Karpas-422 (cell line): ENCODE measurements at regions not wholly inside any gene's neighbourhood (a gene's known extent, or its start where the extent isn't known, plus 50 kb on each side); places are given as distances from the start of the nearest gene placed in this dataset.

ENCODE experiments used
- DNase-seq: peaks from one replicate; pipeline ENCODE4 v3.0.0-alpha.2; 2015
- H2AFZ ChIP-seq: fragments of 200-600 bp; sonication (generic); 2 replicates; pipeline ENCODE4 v1.6.1; 2014; ENCODE audit warnings: antibody characterized with exemption, low read length, mixed read lengths
- H3K27ac ChIP-seq: fragments of 200-600 bp; sonication (generic); 2 replicates; pipeline ENCODE4 v1.5.1; 2014; ENCODE audit warnings: mild to moderate bottlenecking, low read length, moderate library complexity
- H3K27me3 ChIP-seq: fragments of 200-600 bp; sonication (generic); 2 replicates; pipeline ENCODE4 v1.6.1; 2014; ENCODE audit warnings: low read length, mixed read lengths
- H3K36me3 ChIP-seq: fragments of 200-600 bp; sonication (generic); 2 replicates; pipeline ENCODE4 v1.6.1; 2014; ENCODE audit warnings: low read length, mixed read lengths; ENCODE audit not compliant: insufficient read depth
- H3K4me1 ChIP-seq: fragments of 200-600 bp; sonication (generic); 2 replicates; pipeline ENCODE4 v1.6.1; 2014; ENCODE audit warnings: mild to moderate bottlenecking, low read length, mixed read lengths
- H3K4me2 ChIP-seq: fragments of 200-600 bp; sonication (generic); 2 replicates; pipeline ENCODE4 v1.6.1; 2014; ENCODE audit warnings: low read length, low read depth, mild to moderate bottlenecking; ENCODE audit not compliant: poor library complexity, severe bottlenecking
- H3K4me3 ChIP-seq: fragments of 200-600 bp; sonication (generic); 2 replicates; pipeline ENCODE4 v1.5.1; 2014; ENCODE audit warnings: mild to moderate bottlenecking, antibody characterized with exemption, low read length, mixed read lengths
- H3K79me2 ChIP-seq: fragments of 200-600 bp; sonication (generic); 2 replicates; pipeline ENCODE4 v1.6.1; 2014; ENCODE audit warnings: mild to moderate bottlenecking, low read length, mixed read lengths
- H3K9ac ChIP-seq: fragments of 200-600 bp; sonication (generic); 2 replicates; pipeline ENCODE4 v1.6.0; 2014; ENCODE audit warnings: low read length
- H3K9me2 ChIP-seq: fragments of 200-600 bp; sonication (generic), shearing (Covaris generic); replicated peaks from 2 replicates; pipeline ENCODE4 v1.6.0; 2014; ENCODE audit warnings: mild to moderate bottlenecking, low read length, moderate library complexity; ENCODE audit not compliant: insufficient read depth
- H3K9me3 ChIP-seq: fragments of 300-700, 200-600 bp; sonication (generic); 2 replicates; pipeline ENCODE4 v1.6.1; 2014; ENCODE audit warnings: low read length, mixed read lengths
- H4K20me1 ChIP-seq: fragments of 200-600 bp; sonication (generic); 2 replicates; pipeline ENCODE4 v1.6.1; 2014; ENCODE audit warnings: mild to moderate bottlenecking, antibody characterized with exemption, low read length, low read depth; ENCODE audit not compliant: insufficient read depth

DNA sequence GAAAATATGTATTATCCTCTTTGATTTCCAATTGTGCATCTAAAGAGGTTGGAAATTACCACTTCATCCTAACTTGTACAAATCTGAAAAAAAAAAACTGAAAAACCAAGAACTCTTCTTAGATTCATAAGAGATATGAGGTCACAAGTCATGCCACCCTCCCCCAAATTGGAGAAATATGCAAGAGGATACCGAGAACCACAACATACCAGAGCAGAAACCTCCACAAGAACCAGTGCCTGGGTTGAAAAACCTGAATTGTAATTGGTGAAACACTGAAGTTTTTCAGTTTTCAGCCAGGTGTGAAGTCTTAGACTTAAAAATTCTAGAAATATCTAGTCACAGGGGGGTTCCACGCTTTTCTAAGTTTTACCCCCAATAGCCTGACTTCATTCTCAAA is 1029.5 kb upstream of the LRRTM1 start:
- H3K4me3 ChIP-seq = no peak overlapping the region
- no peak overlapping the region for H3K9ac ChIP-seq
- H3K9me2 ChIP-seq = no peaks in the 10 kb centered on the region
- no peaks in the 10 kb centered on the region for H3K79me2 ChIP-seq
- no peaks in the 10 kb centered on the region for H3K4me1 ChIP-seq
- H3K27me3 ChIP-seq = no peaks in the 10 kb centered on the region
- no peak for DNase-seq
- H3K36me3 ChIP-seq = no peaks in the 10 kb centered on the region
- H4K20me1 ChIP-seq = no peaks in the 10 kb centered on the region
- no peak overlapping the region for H2AFZ ChIP-seq
- H3K9me3 ChIP-seq = peaks cover 46% of the 10 kb centered on the region
- no peak overlapping the region for H3K27ac ChIP-seq
- no peak overlapping the region for H3K4me2 ChIP-seq

DNA sequence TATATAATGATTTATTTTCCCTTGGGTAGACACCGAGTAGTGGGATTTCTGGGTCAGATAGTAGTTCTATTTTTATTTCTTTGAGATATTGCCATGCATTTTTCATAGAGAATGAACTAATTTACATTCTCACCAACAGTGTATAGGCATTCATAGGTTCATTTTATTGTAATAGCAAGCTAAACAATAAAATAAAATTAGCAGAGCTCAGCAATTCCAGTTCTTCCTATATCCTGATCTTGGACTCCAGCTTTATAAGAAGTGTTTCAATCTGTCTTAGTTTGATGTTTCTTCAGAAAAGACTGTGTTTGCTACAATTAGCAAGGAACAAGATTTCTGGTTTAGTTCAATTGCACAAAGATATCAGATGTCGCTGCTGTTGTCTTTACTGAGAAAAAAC is 1024.4 kb upstream of the LRRTM1 start:
- H3K4me3 ChIP-seq = no peak overlapping the region
- H3K4me2 ChIP-seq = no peak overlapping the region
- peaks cover 43% of the 10 kb centered on the region for H3K9me3 ChIP-seq
- no peaks in the 10 kb centered on the region for H3K79me2 ChIP-seq
- DNase-seq = no peak
- H3K36me3 ChIP-seq = no peaks in the 10 kb centered on the region
- H3K9ac ChIP-seq = no peak overlapping the region
- no peaks in the 10 kb centered on the region for H3K4me1 ChIP-seq
- no peaks in the 10 kb centered on the region for H3K9me2 ChIP-seq
- H3K27ac ChIP-seq = no peak overlapping the region
- no peaks in the 10 kb centered on the region for H4K20me1 ChIP-seq
- H3K27me3 ChIP-seq = no peaks in the 10 kb centered on the region
- H2AFZ ChIP-seq = no peak overlapping the region

DNA sequence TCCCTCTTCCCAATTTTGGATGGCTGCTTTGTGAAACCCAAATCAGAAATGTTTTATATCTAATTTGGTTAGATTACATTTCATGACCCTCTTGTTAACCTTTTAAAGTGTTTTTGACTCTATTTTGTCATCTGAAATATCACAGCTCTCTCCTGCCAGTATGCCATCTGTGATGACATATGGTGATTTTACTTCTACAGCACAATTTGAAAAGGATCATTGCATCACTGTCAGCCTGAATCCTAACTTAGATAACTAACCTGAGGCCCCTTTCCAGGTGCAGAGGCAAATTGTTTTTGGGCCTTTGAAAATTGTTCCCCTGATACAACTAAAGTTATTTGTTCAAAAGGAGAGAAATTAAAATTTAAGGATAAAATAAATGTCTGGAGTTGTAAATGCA is 1023.4 kb upstream of the LRRTM1 start:
- Histone ChIP-seq H3K4me2 (no peak overlapping the region), H3K36me3 (no peaks in the 10 kb centered on the region), H3K9me3 (peaks cover 43% of the 10 kb centered on the region), H3K4me3 (no peak overlapping the region), H3K9me2 (no peaks in the 10 kb centered on the region), H3K27me3 (no peaks in the 10 kb centered on the region), H4K20me1 (no peaks in the 10 kb centered on the region), H3K4me1 (no peaks in the 10 kb centered on the region), H3K9ac (no peak overlapping the region), H3K27ac (no peak overlapping the region), H2AFZ (no peak overlapping the region), H3K79me2 (no peaks in the 10 kb centered on the region)
- DNase-seq = no peak

DNA sequence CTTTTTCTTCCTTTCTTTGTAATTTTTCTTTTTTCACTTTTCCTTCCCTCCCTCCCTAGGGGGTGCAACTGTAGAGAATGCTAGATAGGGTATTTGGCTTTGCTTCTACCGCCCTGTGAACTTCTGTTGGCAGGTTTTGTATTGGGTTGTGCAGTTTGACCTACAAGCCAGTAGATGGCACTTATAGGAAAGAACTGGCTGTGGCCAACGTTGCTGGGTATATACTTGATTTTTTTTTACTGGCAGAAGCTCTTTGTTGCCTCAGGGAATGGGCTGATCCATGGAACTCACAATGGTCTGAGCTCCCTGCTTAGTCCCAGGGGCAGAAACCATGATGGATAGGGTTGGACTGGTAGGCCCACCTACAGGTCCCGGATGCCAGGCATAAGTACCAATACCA is 1019.5 kb upstream of the LRRTM1 start:
- Histone ChIP-seq H3K4me1 (no peaks in the 10 kb centered on the region), H3K27ac (no peak overlapping the region), H3K27me3 (no peaks in the 10 kb centered on the region), H2AFZ (no peak overlapping the region), H3K4me3 (no peak overlapping the region), H3K4me2 (no peak overlapping the region), H3K9ac (no peak overlapping the region), H3K9me3 (peaks cover 55% of the 10 kb centered on the region), H4K20me1 (no peaks in the 10 kb centered on the region), H3K36me3 (no peaks in the 10 kb centered on the region), H3K9me2 (no peaks in the 10 kb centered on the region), H3K79me2 (no peaks in the 10 kb centered on the region)
- peak; percentile 65 for DNase-seq

DNA sequence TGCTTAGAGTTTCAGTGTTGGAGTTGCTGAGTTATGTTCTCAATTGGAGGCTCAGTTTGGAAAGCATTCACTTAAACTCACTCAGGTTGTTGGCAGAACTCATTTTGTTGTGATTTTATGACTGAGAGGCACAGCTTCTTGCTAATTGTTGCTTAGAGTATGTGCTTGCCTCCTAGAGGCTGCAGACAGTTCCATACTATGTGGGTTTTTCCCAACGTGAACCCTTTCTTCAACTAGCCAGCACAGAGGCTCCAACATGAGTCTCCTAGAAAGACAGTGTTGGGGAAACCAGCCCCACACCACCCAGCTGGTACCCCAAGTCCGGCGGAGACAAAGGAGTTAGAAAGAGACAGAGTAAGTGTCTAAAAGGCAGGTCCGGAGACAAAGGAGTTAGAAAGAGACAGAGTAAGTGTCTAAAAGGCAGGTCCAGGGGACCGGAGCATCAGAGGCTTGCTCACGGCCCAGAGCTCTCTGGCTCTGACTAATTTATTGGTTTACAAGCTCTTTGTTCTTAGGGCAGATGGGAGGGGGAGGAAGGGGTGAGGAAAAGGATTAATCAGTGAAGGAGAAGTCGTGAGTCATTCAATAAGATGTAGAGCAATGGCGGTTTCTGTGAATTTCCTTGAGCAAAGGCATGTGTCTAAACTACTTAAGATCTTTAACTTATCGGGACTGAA is 999.7 kb upstream of the LRRTM1 start:
- H3K27ac ChIP-seq = no peak overlapping the region
- no peak overlapping the region for H3K4me2 ChIP-seq
- no peak for DNase-seq
- H3K36me3 ChIP-seq = no peaks in the 10 kb centered on the region
- H3K9ac ChIP-seq = no peak overlapping the region
- H3K79me2 ChIP-seq = no peaks in the 10 kb centered on the region
- H3K4me3 ChIP-seq = no peak overlapping the region
- no peaks in the 10 kb centered on the region for H3K4me1 ChIP-seq
- no peak overlapping the region for H2AFZ ChIP-seq
- H3K9me2 ChIP-seq = no peaks in the 10 kb centered on the region
- H3K9me3 ChIP-seq = peaks cover 60% of the 10 kb centered on the region
- H3K27me3 ChIP-seq = no peaks in the 10 kb centered on the region
- H4K20me1 ChIP-seq = no peaks in the 10 kb centered on the region

DNA sequence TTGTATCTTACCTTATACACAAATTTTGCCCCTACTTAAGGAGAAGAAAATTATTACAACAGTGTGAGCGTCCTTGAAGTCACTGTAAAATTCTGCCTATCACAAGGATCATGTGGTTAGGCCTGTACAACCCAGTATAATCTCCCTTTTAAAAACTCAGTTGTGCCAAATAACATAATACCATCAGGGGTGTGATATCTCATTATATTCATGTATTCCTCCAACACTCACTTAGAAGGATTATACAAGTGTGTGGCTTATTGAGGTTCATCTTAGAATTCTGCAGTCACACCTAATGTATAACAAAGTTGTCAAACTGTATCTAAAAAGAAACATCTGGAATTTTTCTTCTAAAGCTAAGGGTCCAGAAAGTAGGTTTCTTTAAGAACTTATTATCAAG is 998.8 kb upstream of the LRRTM1 start:
- Histone ChIP-seq H3K79me2 (no peaks in the 10 kb centered on the region), H3K4me2 (no peak overlapping the region), H3K9me2 (no peaks in the 10 kb centered on the region), H3K36me3 (no peaks in the 10 kb centered on the region), H3K9ac (no peak overlapping the region), H3K27ac (no peak overlapping the region), H3K4me3 (no peak overlapping the region), H2AFZ (no peak overlapping the region), H4K20me1 (no peaks in the 10 kb centered on the region), H3K9me3 (peaks cover 58% of the 10 kb centered on the region), H3K27me3 (no peaks in the 10 kb centered on the region), H3K4me1 (no peaks in the 10 kb centered on the region)
- DNase-seq = no peak

DNA sequence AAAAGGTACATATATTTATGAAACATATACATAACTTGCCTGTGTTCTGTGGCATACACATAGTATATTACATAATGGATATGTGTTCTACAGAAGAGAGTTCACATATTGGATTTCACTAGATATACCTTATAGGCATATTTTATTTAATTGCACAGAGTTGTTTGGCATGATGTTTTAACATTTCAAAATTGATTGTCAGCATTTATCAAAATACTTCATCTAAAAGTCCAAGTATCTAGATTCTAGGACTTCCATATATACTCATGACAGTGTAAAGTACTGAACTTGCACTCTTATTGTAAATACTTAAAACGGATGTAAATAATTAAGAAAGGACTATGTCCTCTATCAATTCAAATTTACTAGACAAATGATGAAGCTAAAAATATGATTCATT is 995.3 kb upstream of the LRRTM1 start:
- Histone ChIP-seq H3K4me2 (no peak overlapping the region), H3K79me2 (no peaks in the 10 kb centered on the region), H3K27me3 (no peaks in the 10 kb centered on the region), H2AFZ (no peak overlapping the region), H3K4me3 (no peak overlapping the region), H3K9me3 (peaks cover 55% of the 10 kb centered on the region), H3K4me1 (no peaks in the 10 kb centered on the region), H4K20me1 (no peaks in the 10 kb centered on the region), H3K9me2 (no peaks in the 10 kb centered on the region), H3K36me3 (no peaks in the 10 kb centered on the region), H3K27ac (no peak overlapping the region), H3K9ac (no peak overlapping the region)
- DNase-seq = no peak

DNA sequence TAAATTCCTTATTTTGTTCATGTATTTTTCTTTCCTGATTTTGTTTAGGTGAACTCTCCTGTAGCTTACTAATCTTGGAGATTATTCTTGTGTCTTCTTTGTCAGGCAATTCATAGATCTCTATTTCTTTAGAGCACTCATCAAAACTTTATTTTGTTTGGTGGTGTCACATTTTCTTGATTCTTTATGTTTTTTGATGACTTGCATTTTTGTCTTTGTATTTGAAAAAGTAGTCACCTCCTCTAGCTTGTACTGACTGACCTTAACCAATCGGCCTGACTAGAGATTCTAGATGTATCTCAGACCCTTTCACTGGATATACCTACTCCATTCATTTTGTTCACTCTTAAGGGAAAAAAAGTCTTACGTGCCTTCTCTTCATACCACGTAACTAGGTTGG is 986.3 kb upstream of the LRRTM1 start:
- Histone ChIP-seq H2AFZ (no peak overlapping the region), H4K20me1 (no peaks in the 10 kb centered on the region), H3K4me2 (no peak overlapping the region), H3K4me1 (no peaks in the 10 kb centered on the region), H3K36me3 (no peaks in the 10 kb centered on the region), H3K9me3 (peaks cover 51% of the 10 kb centered on the region), H3K79me2 (no peaks in the 10 kb centered on the region), H3K4me3 (no peak overlapping the region), H3K27me3 (no peaks in the 10 kb centered on the region), H3K9me2 (no peaks in the 10 kb centered on the region), H3K9ac (no peak overlapping the region), H3K27ac (no peak overlapping the region)
- DNase-seq = no peak

DNA sequence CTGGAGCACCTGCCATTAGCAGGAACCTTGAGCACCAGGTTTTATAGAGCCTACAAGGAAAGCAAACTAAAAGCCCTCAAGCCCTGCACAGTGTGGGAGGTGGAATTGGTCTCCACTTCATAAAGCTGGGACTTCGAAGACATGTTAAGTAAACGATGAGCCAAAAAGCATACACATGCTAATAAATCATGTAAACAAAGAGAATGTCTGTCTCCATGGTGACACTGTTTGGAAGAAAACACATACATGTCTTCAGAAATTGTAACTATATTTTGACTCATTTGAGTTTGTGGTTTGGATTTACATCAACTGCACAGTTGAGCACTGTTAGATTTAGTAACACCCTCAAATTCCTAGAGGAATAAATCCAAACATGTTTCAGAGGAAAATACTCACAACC is 978.5 kb upstream of the LRRTM1 start:
- H3K79me2 ChIP-seq = no peaks in the 10 kb centered on the region
- DNase-seq = no peak
- no peak overlapping the region for H2AFZ ChIP-seq
- H3K9me2 ChIP-seq = no peaks in the 10 kb centered on the region
- no peak overlapping the region for H3K9ac ChIP-seq
- no peak overlapping the region for H3K4me3 ChIP-seq
- H3K4me2 ChIP-seq = no peak overlapping the region
- H4K20me1 ChIP-seq = no peaks in the 10 kb centered on the region
- no peaks in the 10 kb centered on the region for H3K27me3 ChIP-seq
- no peaks in the 10 kb centered on the region for H3K36me3 ChIP-seq
- H3K4me1 ChIP-seq = no peaks in the 10 kb centered on the region
- no peak overlapping the region for H3K27ac ChIP-seq
- peaks cover 55% of the 10 kb centered on the region for H3K9me3 ChIP-seq
